ENCODE measurements at regions not wholly inside any gene's neighbourhood (a gene's known extent, or its start where the extent isn't known, plus 50 kb on each side); places are given as distances from the start of the nearest gene placed in this dataset.
"Not testable (repeated sequence)": the region's sequence is repeated elsewhere in the genome, so short reads cannot be mapped to it uniquely, and the experiment has no call there.

- DNase-seq: no peak
These were observed 1063.0 kb upstream of the ATXN8OS start for GRCh38 chr13:69044629-69045028.

- DNase-seq: no peak
These were observed 1066.7 kb upstream of the ATXN8OS start for GRCh38 chr13:69040898-69041297.

- no peak for DNase-seq
These were observed 1071.9 kb upstream of the ATXN8OS start for GRCh38 chr13:69035771-69036170.

GRCh38 chr13:69028936-69029335 is 1078.7 kb upstream of the ATXN8OS start:
- DNase-seq: no peak

- no peak for DNase-seq
These were observed 1087.5 kb upstream of the ATXN8OS start for GRCh38 chr13:69020120-69020519.

GRCh38 chr13:69018173-69018572 is 1089.5 kb upstream of the ATXN8OS start:
- DNase-seq: not testable (repeated sequence)

- DNase-seq: no peak
These were observed 1096.8 kb upstream of the ATXN8OS start for GRCh38 chr13:69010789-69011188.

- no peak for DNase-seq
These were observed 1099.1 kb upstream of the ATXN8OS start for GRCh38 chr13:69008499-69008898.

GRCh38 chr13:68998056-68998455 is 1109.6 kb upstream of the ATXN8OS start:
- DNase-seq: no peak

- no peak for DNase-seq
These were observed 1111.0 kb upstream of the ATXN8OS start for GRCh38 chr13:68996668-68997025.

GRCh38 chr13:68995972-68996667 is 1111.5 kb upstream of the ATXN8OS start:
- DNase-seq: no peak

- no peak for DNase-seq
These were observed 1114.5 kb upstream of the ATXN8OS start for GRCh38 chr13:68993154-68993553.

GRCh38 chr13:68988176-68988575 is 1119.5 kb upstream of the ATXN8OS start:
- no peak for DNase-seq

GRCh38 chr13:68987585-68987984 is 1120.0 kb upstream of the ATXN8OS start:
- no peak for DNase-seq

GRCh38 chr13:68984688-68985319 is 1122.8 kb upstream of the ATXN8OS start:
- DNase-seq: no peak

GRCh38 chr13:68982961-68983619 is 1124.5 kb upstream of the ATXN8OS start:
- DNase-seq: no peak

GRCh38 chr13:68976287-68976686 is 1131.3 kb upstream of the ATXN8OS start:
- no peak for DNase-seq

- DNase-seq: no peak
These were observed 1137.1 kb upstream of the ATXN8OS start for GRCh38 chr13:68970532-68970931.

GRCh38 chr13:68948586-68948985 is 1159.0 kb upstream of the ATXN8OS start:
- DNase-seq: no peak

- no peak for DNase-seq
These were observed 1163.4 kb upstream of the ATXN8OS start for GRCh38 chr13:68944272-68944671.

- DNase-seq: no peak
These were observed 1167.6 kb upstream of the ATXN8OS start for GRCh38 chr13:68940049-68940448.

- DNase-seq: no peak
These were observed 1169.0 kb upstream of the ATXN8OS start for GRCh38 chr13:68938639-68939038.

GRCh38 chr13:68929075-68929745 is 1178.4 kb upstream of the ATXN8OS start:
- DNase-seq: no peak
